ENCODE measurements at regions not wholly inside any gene's neighbourhood (a gene's known extent, or its start where the extent isn't known, plus 50 kb on each side); places are given as distances from the start of the nearest gene placed in this dataset.

DNA sequence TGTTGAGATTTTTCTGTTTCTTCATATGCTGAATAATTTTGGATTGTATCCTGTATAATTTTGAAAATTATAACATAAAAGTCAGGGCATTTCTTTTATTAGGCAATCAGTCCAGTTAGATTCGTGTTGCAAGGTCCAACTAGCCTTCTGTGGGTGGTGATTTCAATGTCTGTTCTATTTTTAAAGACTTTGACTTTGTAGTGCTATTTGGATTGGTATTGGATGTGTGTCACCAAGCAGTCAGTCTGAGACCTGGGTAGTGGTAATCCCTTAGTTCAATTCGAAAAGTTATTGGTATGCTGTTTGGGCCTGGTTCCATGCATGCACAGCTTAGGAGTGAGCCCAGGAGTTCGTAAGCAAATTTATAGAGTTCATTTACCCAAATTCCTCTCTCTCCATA is 82.2 kb downstream of the EPDR1 start:
- Mint-ChIP-seq H3K36me3 (no peaks in the 10 kb centered on the region), H3K4me3 (no peak overlapping the region), H3K27me3 (peaks cover 23% of the 10 kb centered on the region)

DNA sequence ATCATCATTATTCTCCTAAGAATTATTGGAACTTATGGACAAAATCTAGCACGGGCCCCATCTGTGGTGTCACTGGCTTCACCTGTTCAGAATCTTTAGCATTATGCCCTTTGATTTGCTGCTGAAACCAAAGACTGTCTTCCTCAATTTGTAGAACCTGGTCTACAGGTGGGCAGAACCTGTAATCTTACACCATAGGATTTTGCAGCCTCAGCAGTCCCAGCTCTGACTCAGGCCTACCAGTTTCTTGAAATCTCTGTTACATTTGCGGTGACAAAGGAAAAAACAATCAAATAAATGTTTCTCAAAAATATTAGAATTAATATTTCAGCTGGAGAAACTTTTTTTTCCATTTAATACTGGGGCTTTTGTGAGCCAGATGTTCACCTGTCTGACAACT is 86.1 kb downstream of the EPDR1 start:
- H3K4me1 Mint-ChIP-seq: no peaks in the 10 kb centered on the region
- H3K9me3 Mint-ChIP-seq: peaks cover 17% of the 10 kb centered on the region
- peaks cover 6% of the 10 kb centered on the region for H3K36me3 Mint-ChIP-seq
- no peak for ATAC-seq
- H3K27me3 Mint-ChIP-seq: peaks cover 19% of the 10 kb centered on the region
- no peak overlapping the region for H3K4me3 Mint-ChIP-seq
- H3K27ac Mint-ChIP-seq: no peak overlapping the region

More for the DNA sequence above, 82.2 kb downstream of the EPDR1 start:
- H3K4me1 Mint-ChIP-seq: no peaks in the 10 kb centered on the region
- ATAC-seq: no peak
- H3K9me3 Mint-ChIP-seq: peaks cover 3% of the 10 kb centered on the region
- no peak overlapping the region for H3K27ac Mint-ChIP-seq

DNA sequence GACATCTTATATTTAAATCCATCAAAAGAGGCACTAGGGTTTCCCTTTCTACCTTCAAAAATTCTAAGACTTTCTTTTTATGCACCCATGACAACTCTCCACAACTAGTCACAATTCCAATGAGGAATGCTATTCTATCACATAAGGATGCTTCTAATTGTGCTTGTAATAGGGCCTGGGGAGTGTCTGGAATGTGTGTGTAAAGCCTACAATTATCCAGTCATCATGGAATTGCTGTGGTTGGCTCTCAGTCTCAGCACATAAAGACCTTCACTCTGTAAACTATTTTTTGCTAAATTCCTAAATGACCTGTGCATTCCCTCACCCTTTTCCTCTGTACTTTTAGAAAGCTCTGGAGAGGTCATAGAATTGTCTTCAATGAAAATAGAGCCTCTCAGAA is 86.7 kb downstream of the EPDR1 start:
- Mint-ChIP-seq H3K4me1 (no peaks in the 10 kb centered on the region), H3K36me3 (peaks cover 6% of the 10 kb centered on the region), H3K9me3 (peaks cover 18% of the 10 kb centered on the region), H3K27me3 (peaks cover 14% of the 10 kb centered on the region), H3K4me3 (no peak overlapping the region), H3K27ac (no peak overlapping the region)
- no peak for ATAC-seq

DNA sequence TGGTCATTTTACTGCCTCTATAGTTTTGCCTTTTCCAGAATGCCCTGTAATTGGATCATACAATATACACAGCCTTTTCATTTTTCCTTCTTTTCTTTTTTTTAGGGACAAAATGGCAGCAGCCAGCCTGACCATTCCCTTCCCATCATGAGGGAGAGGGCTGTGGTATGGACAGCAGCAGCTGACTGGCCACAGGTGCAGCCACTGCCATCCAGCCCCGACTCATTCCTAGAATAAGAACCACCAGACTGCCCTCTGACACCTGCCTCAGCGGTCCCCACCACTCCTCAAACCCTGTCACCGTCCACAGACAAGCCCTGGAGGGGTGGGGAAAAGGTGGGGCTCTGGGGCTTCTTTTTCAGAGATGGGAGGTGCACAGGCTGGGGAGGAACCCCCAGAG is 92.8 kb downstream of the EPDR1 start:
- H3K36me3 Mint-ChIP-seq: peaks cover 6% of the 10 kb centered on the region
- no peaks in the 10 kb centered on the region for H3K4me1 Mint-ChIP-seq
- peaks cover 19% of the 10 kb centered on the region for H3K27me3 Mint-ChIP-seq
- no peak overlapping the region for H3K27ac Mint-ChIP-seq
- ATAC-seq: peak; percentile 39
- H3K4me3 Mint-ChIP-seq: no peak overlapping the region
- H3K9me3 Mint-ChIP-seq: peaks cover 21% of the 10 kb centered on the region

DNA sequence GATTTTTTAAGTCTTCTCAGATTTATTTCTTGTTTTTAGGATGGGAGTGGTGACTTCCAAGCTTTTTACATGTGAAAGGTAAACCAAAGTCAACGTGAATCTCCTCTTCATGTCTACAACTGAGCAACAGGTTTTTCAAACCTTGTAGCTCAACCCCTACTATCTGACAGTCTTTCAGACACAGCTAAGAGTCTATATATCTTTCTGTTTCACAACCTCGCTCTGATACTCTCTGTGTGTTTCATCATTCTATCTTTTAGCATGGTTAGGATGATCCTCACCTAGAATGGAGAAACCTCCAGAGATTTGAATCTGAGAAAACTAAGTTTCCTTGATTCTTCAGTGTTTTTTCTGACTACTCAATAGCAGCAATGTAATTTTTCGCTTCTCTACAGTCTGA is 96.1 kb downstream of the EPDR1 start:
- H3K27me3 Mint-ChIP-seq: peaks cover 19% of the 10 kb centered on the region
- no peaks in the 10 kb centered on the region for H3K4me1 Mint-ChIP-seq
- peaks cover 3% of the 10 kb centered on the region for H3K9me3 Mint-ChIP-seq
- no peaks in the 10 kb centered on the region for H3K36me3 Mint-ChIP-seq
- no peak for ATAC-seq
- H3K4me3 Mint-ChIP-seq: no peak overlapping the region
- H3K27ac Mint-ChIP-seq: no peak overlapping the region

DNA sequence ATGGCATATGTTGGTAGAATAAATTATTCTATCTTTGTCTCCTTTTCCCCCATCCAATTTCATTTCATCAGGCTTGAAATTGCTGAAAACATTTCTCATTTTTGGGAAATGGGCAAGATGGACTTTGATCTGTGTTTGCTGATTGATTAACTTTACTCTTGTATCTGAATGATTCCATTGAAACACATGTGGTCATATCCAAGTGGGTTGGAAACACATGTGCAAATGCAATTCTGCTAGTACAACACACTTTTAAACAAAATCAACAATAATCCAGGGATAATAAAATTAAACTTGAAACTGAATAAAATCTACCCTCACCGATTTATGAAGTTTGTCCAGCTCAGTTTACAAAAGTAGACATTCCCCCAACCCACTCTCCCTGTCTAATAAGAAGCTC is 96.9 kb downstream of the EPDR1 start:
- peaks cover 3% of the 10 kb centered on the region for H3K9me3 Mint-ChIP-seq
- no peak for ATAC-seq
- H3K4me3 Mint-ChIP-seq: no peak overlapping the region
- no peaks in the 10 kb centered on the region for H3K36me3 Mint-ChIP-seq
- H3K4me1 Mint-ChIP-seq: no peaks in the 10 kb centered on the region
- H3K27me3 Mint-ChIP-seq: peaks cover 19% of the 10 kb centered on the region
- no peak overlapping the region for H3K27ac Mint-ChIP-seq

DNA sequence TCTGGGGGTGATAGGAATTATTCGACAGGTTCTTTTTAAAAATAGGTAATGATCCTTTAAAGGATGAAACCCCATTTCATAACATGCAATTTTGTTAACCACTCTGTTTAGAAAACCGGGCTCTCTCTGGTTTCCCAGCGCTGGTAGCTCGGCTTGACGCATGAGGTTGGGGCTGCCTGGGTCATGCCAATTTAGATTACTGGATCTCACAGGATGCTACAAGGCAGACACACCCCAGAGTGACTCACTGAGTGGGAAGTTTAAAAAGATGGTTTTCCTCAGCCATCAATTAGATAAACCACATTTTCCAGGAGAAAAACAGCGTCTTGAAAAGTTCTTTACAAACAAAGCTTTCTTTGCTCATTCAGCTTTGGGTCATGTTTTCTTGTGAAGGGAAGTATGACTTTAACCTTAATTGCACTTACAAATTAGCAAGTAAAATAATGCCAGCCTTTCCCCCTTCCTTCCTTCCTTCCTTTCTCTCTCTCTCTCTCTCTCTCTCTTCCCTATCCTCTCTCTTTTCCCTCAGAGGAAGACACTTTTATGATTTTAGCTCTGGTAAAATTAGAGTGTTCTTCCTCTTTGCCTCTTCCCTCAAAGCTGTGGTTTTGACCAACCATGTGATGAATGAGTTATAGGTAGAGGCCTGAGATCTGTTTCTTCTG is 99.8 kb downstream of the EPDR1 start:
- Mint-ChIP-seq H3K27me3 (peaks cover 9% of the 10 kb centered on the region), H3K9me3 (no peaks in the 10 kb centered on the region), H3K27ac (no peak overlapping the region), H3K4me1 (no peaks in the 10 kb centered on the region), H3K36me3 (no peaks in the 10 kb centered on the region), H3K4me3 (no peak overlapping the region)
- no peak for ATAC-seq

DNA sequence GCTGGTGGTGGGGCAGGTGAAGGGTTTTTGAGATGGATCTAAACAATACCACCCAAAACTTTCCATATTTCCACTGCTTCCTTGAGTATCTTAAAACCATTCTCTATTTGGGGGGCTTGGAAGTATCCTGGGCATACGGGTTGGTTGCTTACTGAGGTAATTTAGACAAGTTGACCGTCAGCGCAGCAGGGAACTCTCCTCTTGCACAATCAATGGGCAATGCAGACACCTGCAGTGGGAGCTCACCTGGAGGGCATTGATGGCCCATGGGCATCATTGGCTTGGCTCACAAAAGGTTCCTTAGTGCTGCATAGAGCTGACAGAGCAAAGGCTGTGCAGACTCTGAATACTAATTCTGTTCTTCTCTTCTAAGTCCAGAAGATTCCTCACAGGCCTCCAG is 101.5 kb downstream of the EPDR1 start:
- Mint-ChIP-seq H3K27ac (no peak overlapping the region), H3K4me3 (no peak overlapping the region), H3K27me3 (peaks cover 5% of the 10 kb centered on the region), H3K36me3 (no peaks in the 10 kb centered on the region), H3K9me3 (no peaks in the 10 kb centered on the region), H3K4me1 (no peaks in the 10 kb centered on the region)
- no peak for ATAC-seq

DNA sequence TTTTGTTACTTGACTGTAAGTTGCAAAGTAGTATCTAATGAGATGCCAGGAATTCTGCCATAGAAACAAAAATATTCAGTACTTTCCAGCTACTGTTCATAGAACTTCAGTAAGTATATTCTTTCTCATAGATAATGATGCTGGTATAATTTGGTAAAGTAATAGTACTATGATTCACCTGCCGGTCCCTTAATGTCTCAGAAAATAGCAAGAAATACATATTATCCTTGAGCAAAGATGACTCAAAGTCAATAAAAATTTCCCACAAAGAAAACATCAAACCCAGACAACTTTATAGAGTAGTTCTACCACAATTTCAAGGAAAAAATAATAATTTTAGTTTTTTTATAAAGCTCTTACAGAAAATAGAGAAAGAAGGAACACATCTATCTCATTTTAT is 105.4 kb downstream of the EPDR1 start:
- Mint-ChIP-seq H3K9me3 (no peaks in the 10 kb centered on the region), H3K27ac (no peak overlapping the region), H3K4me3 (no peak overlapping the region), H3K4me1 (no peaks in the 10 kb centered on the region), H3K36me3 (no peaks in the 10 kb centered on the region), H3K27me3 (no peaks in the 10 kb centered on the region)
- no peak for ATAC-seq

DNA sequence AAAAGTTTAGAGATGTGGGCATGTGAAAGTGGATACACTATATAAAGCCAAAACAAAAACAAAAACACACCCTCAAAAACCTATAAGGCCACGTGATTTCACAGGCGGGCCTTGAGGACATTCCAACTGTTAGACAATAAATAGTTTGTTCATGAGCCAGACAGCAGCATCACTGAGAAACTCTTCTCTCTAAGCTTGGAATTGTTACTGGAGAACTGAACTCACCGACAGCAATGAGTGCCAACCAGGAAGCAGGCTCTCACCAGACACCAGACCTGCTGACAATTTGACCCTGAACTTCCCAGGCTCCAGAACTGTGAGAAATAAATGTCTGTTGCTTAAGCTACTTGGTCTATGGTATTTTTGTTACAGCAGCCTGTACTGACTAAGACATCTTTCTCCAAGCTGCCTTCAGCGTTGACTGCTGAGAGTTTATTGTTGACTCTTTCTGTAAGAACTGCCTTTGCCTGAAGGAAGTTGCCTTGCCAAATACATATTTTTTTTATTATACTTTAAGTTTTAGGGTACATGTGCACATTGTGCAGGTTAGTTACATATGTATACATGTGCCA is 107.5 kb downstream of the EPDR1 start:
- Mint-ChIP-seq H3K27me3 (no peaks in the 10 kb centered on the region), H3K4me3 (no peak overlapping the region), H3K36me3 (no peaks in the 10 kb centered on the region), H3K9me3 (no peaks in the 10 kb centered on the region), H3K27ac (no peak overlapping the region), H3K4me1 (no peaks in the 10 kb centered on the region)
- ATAC-seq: no peak

DNA sequence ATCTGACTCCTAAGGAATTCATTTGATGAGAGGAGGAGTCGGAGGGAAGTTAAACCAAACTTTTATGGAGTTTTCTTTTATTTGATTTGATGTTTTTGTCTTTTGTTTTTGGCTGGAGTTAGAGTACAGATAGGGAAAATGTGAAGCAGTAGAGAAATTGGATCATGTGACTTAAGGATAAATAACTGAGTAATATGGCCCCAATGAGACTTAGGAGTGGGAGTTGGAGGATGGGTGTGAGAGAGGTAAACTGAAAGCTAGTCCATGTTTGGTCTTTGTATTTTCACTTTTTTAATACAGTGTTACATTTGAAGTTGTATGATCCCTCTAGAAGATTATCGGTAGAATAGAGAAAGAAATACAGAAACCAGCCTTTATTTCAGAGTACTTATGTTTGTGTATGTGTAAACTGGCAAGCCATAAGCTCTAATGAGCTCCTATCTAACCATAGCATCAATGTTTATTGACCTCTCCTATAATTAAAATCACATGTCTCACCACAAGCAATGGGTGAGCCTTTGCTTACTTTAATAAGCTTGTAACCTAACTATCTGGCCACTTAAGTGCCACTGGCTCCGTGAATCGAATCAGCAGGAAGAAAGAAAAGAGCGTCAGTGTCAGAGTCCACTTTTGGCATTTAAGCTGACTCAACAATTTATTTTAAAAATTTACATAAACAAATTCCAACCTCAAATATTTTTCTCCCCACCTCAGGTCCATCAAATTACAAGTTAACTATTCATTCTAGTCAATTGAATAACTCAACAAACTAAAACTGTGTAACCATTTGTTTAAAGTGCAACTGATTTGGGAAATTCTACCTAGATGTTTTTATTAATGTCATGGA is 113.8 kb downstream of the EPDR1 start:
- Mint-ChIP-seq H3K36me3 (no peaks in the 10 kb centered on the region), H3K4me1 (no peaks in the 10 kb centered on the region), H3K9me3 (no peaks in the 10 kb centered on the region), H3K27me3 (peaks cover 15% of the 10 kb centered on the region), H3K27ac (no peak overlapping the region), H3K4me3 (no peak overlapping the region)
- ATAC-seq: no peak

DNA sequence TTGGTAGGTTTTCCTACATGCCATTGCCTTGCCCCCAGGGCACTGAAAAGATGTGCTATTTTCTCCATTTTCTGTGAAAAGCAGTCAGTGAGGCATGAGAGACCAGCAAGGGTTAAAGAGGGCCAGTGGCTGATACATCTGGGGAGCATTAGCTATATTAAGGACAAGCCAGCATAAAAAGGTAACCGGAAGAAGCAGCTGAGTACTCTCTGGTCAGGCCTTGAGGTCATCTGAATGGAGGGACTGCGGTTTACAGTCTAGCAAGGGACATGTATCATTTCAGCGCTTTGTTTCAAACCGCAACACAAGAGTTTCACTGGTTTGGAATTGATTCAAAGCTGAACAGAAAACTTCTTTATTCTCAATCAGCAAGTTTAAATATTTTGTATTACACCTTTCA is 120.4 kb downstream of the EPDR1 start:
- Mint-ChIP-seq H3K27me3 (no peaks in the 10 kb centered on the region), H3K4me3 (no peak overlapping the region), H3K36me3 (no peaks in the 10 kb centered on the region), H3K27ac (no peak overlapping the region), H3K4me1 (no peaks in the 10 kb centered on the region), H3K9me3 (no peaks in the 10 kb centered on the region)
- ATAC-seq: no peak

DNA sequence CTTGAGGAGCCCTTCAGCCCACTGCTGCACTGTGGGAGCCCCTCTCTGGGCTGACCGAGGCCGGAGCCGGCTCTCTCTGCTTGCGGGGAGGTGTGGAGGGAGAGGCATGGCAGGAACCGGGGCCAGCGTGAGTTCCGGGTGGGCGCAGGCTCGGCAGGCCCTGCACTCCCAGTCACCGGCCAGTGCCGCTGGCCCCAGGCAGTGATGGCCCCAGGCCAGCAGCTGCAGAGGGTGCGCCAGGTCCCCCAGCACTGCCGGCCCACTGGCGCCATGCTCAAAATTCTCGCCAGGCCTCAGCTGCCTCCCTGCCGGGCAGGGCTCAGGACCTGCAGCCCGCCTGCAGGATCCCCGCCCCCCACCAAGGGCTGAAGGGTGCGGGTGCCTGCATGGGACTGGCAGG is 128.4 kb upstream of the STARD3NL start:
- Mint-ChIP-seq H3K36me3 (no peaks in the 10 kb centered on the region), H3K27me3 (peaks cover 8% of the 10 kb centered on the region), H3K4me3 (no peak overlapping the region), H3K4me1 (no peaks in the 10 kb centered on the region), H3K9me3 (peaks cover 5% of the 10 kb centered on the region), H3K27ac (no peak overlapping the region)
- ATAC-seq: no peak

DNA sequence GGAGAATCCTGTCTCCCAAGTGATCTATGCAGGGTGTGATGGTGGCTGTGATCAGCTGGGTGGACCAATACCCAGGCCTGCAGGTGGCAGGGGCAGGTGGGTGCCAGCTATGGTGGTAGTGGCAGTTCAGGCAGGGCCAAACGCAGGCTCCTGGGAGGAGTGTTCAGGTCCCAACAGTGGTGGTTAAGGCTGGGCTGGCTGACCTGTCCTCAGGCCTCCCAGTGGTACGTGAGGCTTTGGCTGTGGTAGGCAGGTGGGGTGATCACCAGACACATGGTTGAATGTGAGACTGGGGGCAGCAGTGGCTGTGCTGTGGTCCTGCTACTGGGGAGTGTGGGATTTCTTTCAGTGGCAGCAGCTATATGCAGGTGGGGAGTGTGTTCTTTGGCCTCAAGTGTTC is 126.7 kb upstream of the STARD3NL start:
- peaks cover 8% of the 10 kb centered on the region for H3K27me3 Mint-ChIP-seq
- ATAC-seq: no peak
- no peak overlapping the region for H3K4me3 Mint-ChIP-seq
- H3K9me3 Mint-ChIP-seq: peaks cover 5% of the 10 kb centered on the region
- no peak overlapping the region for H3K27ac Mint-ChIP-seq
- no peaks in the 10 kb centered on the region for H3K4me1 Mint-ChIP-seq
- no peaks in the 10 kb centered on the region for H3K36me3 Mint-ChIP-seq

DNA sequence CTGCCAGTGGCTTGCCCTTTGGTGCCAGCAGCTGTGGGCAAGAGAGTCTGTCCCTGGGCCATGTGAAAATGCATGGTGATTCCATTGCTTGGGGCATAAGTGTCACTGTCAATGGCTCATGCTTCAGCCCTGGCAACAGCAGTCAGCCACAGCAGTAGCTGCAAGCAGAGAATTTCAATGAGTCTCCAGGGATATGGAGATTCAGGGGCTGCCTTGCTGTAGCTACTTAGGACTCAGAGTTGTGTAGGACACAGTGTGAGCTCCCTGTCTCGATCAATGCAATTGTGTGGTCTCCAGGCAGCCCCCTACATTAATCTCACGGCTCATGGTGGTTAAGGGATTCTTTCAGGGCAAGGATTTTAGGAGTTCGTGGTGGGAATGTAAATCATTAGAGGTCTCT is 126.3 kb upstream of the STARD3NL start:
- no peak for ATAC-seq
- no peak overlapping the region for H3K27ac Mint-ChIP-seq
- H3K27me3 Mint-ChIP-seq: peaks cover 8% of the 10 kb centered on the region
- H3K4me1 Mint-ChIP-seq: no peaks in the 10 kb centered on the region
- H3K36me3 Mint-ChIP-seq: no peaks in the 10 kb centered on the region
- H3K9me3 Mint-ChIP-seq: peaks cover 5% of the 10 kb centered on the region
- H3K4me3 Mint-ChIP-seq: no peak overlapping the region

DNA sequence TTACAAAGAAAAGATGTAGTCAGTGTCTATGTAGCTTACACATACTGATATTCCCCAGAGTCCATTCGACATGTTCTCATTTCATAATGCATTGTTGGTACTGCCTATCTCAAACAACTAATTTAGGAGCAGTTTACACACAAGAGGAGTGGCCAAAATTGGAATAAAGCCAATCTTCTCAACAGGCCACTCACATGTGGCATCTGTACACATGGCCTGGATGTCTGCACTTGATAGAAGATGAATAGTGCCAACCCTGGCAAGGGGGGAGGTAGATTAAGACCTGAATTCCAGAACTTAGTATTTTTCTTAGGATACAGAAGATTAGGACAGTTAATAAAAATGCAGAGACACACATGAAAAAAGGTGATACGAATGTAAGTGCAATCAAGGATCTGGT is 125.3 kb upstream of the STARD3NL start:
- no peak overlapping the region for H3K27ac Mint-ChIP-seq
- no peak overlapping the region for H3K4me3 Mint-ChIP-seq
- no peaks in the 10 kb centered on the region for H3K4me1 Mint-ChIP-seq
- peaks cover 8% of the 10 kb centered on the region for H3K27me3 Mint-ChIP-seq
- H3K9me3 Mint-ChIP-seq: peaks cover 5% of the 10 kb centered on the region
- H3K36me3 Mint-ChIP-seq: no peaks in the 10 kb centered on the region
- ATAC-seq: no peak
